ENCODE measurements at regions not wholly inside any gene's neighbourhood (a gene's known extent, or its start where the extent isn't known, plus 50 kb on each side); places are given as distances from the start of the nearest gene placed in this dataset.

GRCh38 chr20:55778796-55779195, 226.5 kb downstream of the CBLN4 start:
- TF ChIP-seq TSHZ2 (CRISPR knock-in tag; IDR thresholded peaks at IDR 0.05) (no peak), TOX (CRISPR knock-in tag; IDR thresholded peaks at IDR 0.05; ENCODE audit: borderline replicate concordance) (no peak), RARB (CRISPR knock-in tag; IDR thresholded peaks at IDR 0.05) (no peak), CREB5 (CRISPR knock-in tag; IDR thresholded peaks at IDR 0.05; ENCODE audit: low read depth) (no peak), ZNF70 (CRISPR knock-in tag; IDR thresholded peaks at IDR 0.05) (no peak), ZC3H10 (CRISPR knock-in tag; IDR thresholded peaks at IDR 0.05) (no peak), PPARA (CRISPR knock-in tag; IDR thresholded peaks at IDR 0.05; ENCODE audit: borderline replicate concordance) (no peak), ESRRG (CRISPR knock-in tag; IDR thresholded peaks at IDR 0.05) (no peak), OSR1 (CRISPR knock-in tag; IDR thresholded peaks at IDR 0.05) (no peak), ZFP3 (CRISPR knock-in tag; IDR thresholded peaks at IDR 0.05) (no peak), ISL1 (CRISPR knock-in tag; IDR thresholded peaks at IDR 0.05) (no peak), TCF4 (CRISPR knock-in tag; IDR thresholded peaks at IDR 0.05; ENCODE audit: borderline replicate concordance) (no peak), BACH2 (CRISPR knock-in tag; IDR thresholded peaks at IDR 0.05; ENCODE audit: borderline replicate concordance) (no peak), CSDC2 (CRISPR knock-in tag; IDR thresholded peaks at IDR 0.05) (no peak), GLIS3 (CRISPR knock-in tag; IDR thresholded peaks at IDR 0.05) (no peak), CSRNP3 (CRISPR knock-in tag; IDR thresholded peaks at IDR 0.05) (no peak), ZNF8 (CRISPR knock-in tag; IDR thresholded peaks at IDR 0.05) (no peak), ZNF565 (CRISPR knock-in tag; conservative IDR thresholded peaks at IDR 0.05; ENCODE audit: low read depth) (no peak)
- ATAC-seq, result no peak

- no peak for ATAC-seq
- no peak for TF ChIP-seq ZNF565 (CRISPR knock-in tag; conservative IDR thresholded peaks at IDR 0.05; ENCODE audit: low read depth)
- no peak for TF ChIP-seq GLIS3 (CRISPR knock-in tag; IDR thresholded peaks at IDR 0.05)
- TF ChIP-seq ZFP3 (CRISPR knock-in tag; IDR thresholded peaks at IDR 0.05), result no peak
- no peak for TF ChIP-seq TOX (CRISPR knock-in tag; IDR thresholded peaks at IDR 0.05; ENCODE audit: borderline replicate concordance)
- no peak for TF ChIP-seq CREB5 (CRISPR knock-in tag; IDR thresholded peaks at IDR 0.05; ENCODE audit: low read depth)
- TF ChIP-seq ZFP30 (CRISPR knock-in tag; IDR thresholded peaks at IDR 0.05), result no peak
- no peak for TF ChIP-seq ISL1 (CRISPR knock-in tag; IDR thresholded peaks at IDR 0.05)
- no peak for TF ChIP-seq RARB (CRISPR knock-in tag; IDR thresholded peaks at IDR 0.05)
- no peak for TF ChIP-seq POU6F1 (CRISPR knock-in tag; IDR thresholded peaks at IDR 0.05; ENCODE audit: borderline replicate concordance, low read depth)
- no peak for TF ChIP-seq BACH2 (CRISPR knock-in tag; IDR thresholded peaks at IDR 0.05; ENCODE audit: borderline replicate concordance)
These were observed 227.7 kb downstream of the CBLN4 start for GRCh38 chr20:55777641-55778040.

- no peak for ATAC-seq
- no peak for TF ChIP-seq ZNF70 (CRISPR knock-in tag; IDR thresholded peaks at IDR 0.05)
- TF ChIP-seq CSRNP3 (CRISPR knock-in tag; IDR thresholded peaks at IDR 0.05), result no peak
- TF ChIP-seq ISL1 (CRISPR knock-in tag; IDR thresholded peaks at IDR 0.05), result no peak
- no peak for TF ChIP-seq OSR1 (CRISPR knock-in tag; IDR thresholded peaks at IDR 0.05)
- no peak for TF ChIP-seq TOX (CRISPR knock-in tag; IDR thresholded peaks at IDR 0.05; ENCODE audit: borderline replicate concordance)
- no peak for TF ChIP-seq CREB5 (CRISPR knock-in tag; IDR thresholded peaks at IDR 0.05; ENCODE audit: low read depth)
- no peak for TF ChIP-seq POU6F1 (CRISPR knock-in tag; IDR thresholded peaks at IDR 0.05; ENCODE audit: borderline replicate concordance, low read depth)
- no peak for TF ChIP-seq SNAI2 (CRISPR knock-in tag; IDR thresholded peaks at IDR 0.05)
- no peak for TF ChIP-seq GLIS3 (CRISPR knock-in tag; IDR thresholded peaks at IDR 0.05)
These were observed 229.1 kb downstream of the CBLN4 start for GRCh38 chr20:55776176-55776575.

Data from SK-N-SH treated with all-trans-retinoic acid at 6 μM for 48 hours (cell line).